ENCODE measurements at regions not wholly inside any gene's neighbourhood (a gene's known extent, or its start where the extent isn't known, plus 50 kb on each side); places are given as distances from the start of the nearest gene placed in this dataset.

DNA sequence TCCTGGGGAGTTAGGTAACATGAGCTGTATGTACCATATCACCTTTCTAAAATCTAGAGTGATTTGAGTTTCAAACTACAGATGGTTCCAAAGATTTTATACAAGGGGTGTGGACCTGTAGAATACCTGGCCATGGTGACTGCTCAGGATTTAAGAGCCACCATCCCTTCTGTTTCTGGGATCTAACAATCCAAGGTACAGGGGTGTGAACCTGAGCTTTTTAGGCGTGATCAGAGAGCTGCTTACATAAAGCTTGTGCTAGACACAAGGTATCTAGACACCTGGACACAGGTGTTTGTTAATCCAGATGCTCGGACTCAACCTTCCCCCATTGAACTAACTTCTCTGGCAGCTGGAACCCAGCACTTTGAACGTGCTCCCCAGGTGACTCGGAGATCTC, 516.4 kb downstream of the RPS24 start:
- in situ Hi-C loops (cut with MboI; ENCODE audit: low sequenced_read_pairs, unreplicated experiment): no loop called here
- no peak for TF ChIP-seq CTCF (IDR thresholded peaks at IDR 0.05; ENCODE audit: borderline replicate concordance, control extremely low read depth, extremely low read depth, insufficient read depth, missing control alignments)
- no peak for DNase-seq (ENCODE audit: low spot score)

DNA sequence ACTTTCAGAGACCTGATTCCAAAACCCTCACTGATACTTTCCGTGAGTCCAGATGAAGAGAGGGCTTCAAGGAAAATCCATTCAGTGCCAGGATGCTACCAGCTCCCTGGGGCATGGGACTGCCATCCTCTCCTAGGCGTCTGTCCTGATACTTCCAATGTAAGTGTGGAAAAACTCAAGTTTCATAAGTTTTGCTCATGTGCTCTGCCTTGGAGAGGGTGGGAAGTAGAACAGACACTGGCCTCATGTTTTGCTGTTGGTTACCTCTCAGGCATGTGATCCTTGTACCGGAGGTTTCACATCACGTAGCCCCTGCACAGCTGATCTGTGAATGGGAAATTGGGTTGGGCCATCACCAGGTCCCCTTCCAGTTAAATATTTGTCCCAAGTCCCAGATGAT, 517.1 kb downstream of the RPS24 start:
- in situ Hi-C loops (cut with MboI; ENCODE audit: low sequenced_read_pairs, unreplicated experiment): no loop called here
- TF ChIP-seq CTCF (IDR thresholded peaks at IDR 0.05; ENCODE audit: borderline replicate concordance, control extremely low read depth, extremely low read depth, insufficient read depth, missing control alignments): no peak
- no peak for DNase-seq (ENCODE audit: low spot score)

GRCh38 chr10:78551184-78552005, 517.4 kb upstream of the ZMIZ1 start:
- DNase-seq (ENCODE audit: low spot score): no peak
- in situ Hi-C loops (cut with MboI; ENCODE audit: low sequenced_read_pairs, unreplicated experiment): no loop called here
- TF ChIP-seq CTCF (IDR thresholded peaks at IDR 0.05; ENCODE audit: borderline replicate concordance, control extremely low read depth, extremely low read depth, insufficient read depth, missing control alignments): no peak

DNA sequence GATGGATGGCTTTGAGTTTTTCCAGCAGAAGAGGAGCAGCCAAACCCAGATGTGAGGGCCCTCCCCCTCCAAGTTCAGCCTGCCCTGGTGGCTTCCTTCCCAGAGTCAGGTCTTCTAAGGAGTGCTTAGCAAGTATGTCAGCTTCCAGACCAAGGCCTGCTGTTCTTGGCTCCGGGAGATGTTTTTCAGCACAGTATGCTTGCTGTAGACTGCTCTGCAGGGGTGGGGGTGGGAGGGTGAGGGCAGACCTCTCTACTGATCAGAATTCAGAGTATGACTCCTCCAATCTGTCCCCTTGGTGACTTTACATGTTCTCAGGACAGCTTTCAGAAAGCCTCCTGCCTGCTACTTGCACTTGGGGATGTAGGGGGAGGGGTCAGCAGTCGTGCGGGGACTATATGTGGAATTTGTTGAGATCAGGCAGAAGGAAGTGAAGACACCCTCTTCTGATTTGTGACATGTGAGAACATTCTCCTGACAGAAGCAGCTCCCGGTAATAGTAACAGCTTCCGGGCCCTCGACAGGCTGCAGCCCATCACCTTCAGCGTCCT, 516.4 kb upstream of the ZMIZ1 start:
- in situ Hi-C loops (cut with MboI; ENCODE audit: low sequenced_read_pairs, unreplicated experiment): no loop called here
- no peak for TF ChIP-seq CTCF (IDR thresholded peaks at IDR 0.05; ENCODE audit: borderline replicate concordance, control extremely low read depth, extremely low read depth, insufficient read depth, missing control alignments)

GRCh38 chr10:78553792-78554191, 515.0 kb upstream of the ZMIZ1 start:
- no peak for TF ChIP-seq CTCF (IDR thresholded peaks at IDR 0.05; ENCODE audit: borderline replicate concordance, control extremely low read depth, extremely low read depth, insufficient read depth, missing control alignments)
- DNase-seq (ENCODE audit: low spot score): no peak
- in situ Hi-C loops (cut with MboI; ENCODE audit: low sequenced_read_pairs, unreplicated experiment): no loop called here

More for the DNA sequence above, 516.4 kb upstream of the ZMIZ1 start:
- DNase-seq (ENCODE audit: low spot score): no peak

DNA sequence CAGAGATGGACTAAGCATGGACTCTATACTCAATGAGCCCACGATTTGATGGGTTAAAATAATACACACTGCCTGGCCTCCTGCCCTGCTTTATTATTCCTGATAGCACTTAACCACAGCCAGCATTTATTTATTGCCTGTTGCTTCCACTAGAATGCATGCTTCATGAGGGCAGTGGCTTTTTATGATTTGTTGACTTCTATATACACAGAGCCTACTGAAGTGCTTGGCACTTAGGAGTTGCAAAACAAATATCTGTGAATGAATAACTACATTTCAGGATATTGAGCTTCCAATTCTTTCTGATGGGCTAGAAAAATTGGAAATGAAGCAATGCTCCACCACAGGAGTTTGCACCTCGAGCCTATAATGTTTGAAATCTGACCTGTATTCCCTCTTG, 513.6 kb upstream of the ZMIZ1 start:
- no peak for DNase-seq (ENCODE audit: low spot score)
- in situ Hi-C loops (cut with MboI; ENCODE audit: low sequenced_read_pairs, unreplicated experiment): no loop called here
- TF ChIP-seq CTCF (IDR thresholded peaks at IDR 0.05; ENCODE audit: borderline replicate concordance, control extremely low read depth, extremely low read depth, insufficient read depth, missing control alignments): no peak

Measured in GM13976 (cell line).